ENCODE measurements at regions not wholly inside any gene's neighbourhood (a gene's known extent, or its start where the extent isn't known, plus 50 kb on each side); places are given as distances from the start of the nearest gene placed in this dataset.
"Not testable (repeated sequence)": the region's sequence is repeated elsewhere in the genome, so short reads cannot be mapped to it uniquely, and the experiment has no call there.

GRCh38 chr2:84288293-84288692, 170.8 kb downstream of the SUCLG1 start:
- DNase-seq (ENCODE audit: low read depth): no peak

- no peak for DNase-seq (ENCODE audit: low read depth)
Measured at GRCh38 chr2:84286878-84287277, 172.2 kb downstream of the SUCLG1 start.

- no peak for DNase-seq (ENCODE audit: low read depth)
Measured at GRCh38 chr2:84285056-84285747, 173.9 kb downstream of the SUCLG1 start.

- no peak for DNase-seq (ENCODE audit: low read depth)
Measured at GRCh38 chr2:84283506-84283905, 175.6 kb downstream of the SUCLG1 start.

- DNase-seq (ENCODE audit: low read depth): no peak
Measured at GRCh38 chr2:84281510-84281909, 177.6 kb downstream of the SUCLG1 start.

GRCh38 chr2:84280873-84281272, 178.2 kb downstream of the SUCLG1 start:
- DNase-seq (ENCODE audit: low read depth): no peak

- no peak for DNase-seq (ENCODE audit: low read depth)
Measured at GRCh38 chr2:84278386-84278785, 180.7 kb downstream of the SUCLG1 start.

- no peak for DNase-seq (ENCODE audit: low read depth)
Measured at GRCh38 chr2:84276590-84277255, 182.4 kb downstream of the SUCLG1 start.

GRCh38 chr2:84273406-84273805, 185.7 kb downstream of the SUCLG1 start:
- DNase-seq (ENCODE audit: low read depth): no peak

GRCh38 chr2:84271977-84272376, 187.1 kb downstream of the SUCLG1 start:
- no peak for DNase-seq (ENCODE audit: low read depth)

GRCh38 chr2:84257831-84258230, 201.2 kb downstream of the SUCLG1 start:
- no peak for DNase-seq (ENCODE audit: low read depth)

GRCh38 chr2:84251651-84252302, 207.3 kb downstream of the SUCLG1 start:
- DNase-seq (ENCODE audit: low read depth): no peak

- no peak for DNase-seq (ENCODE audit: low read depth)
Measured at GRCh38 chr2:84249140-84249539, 209.9 kb downstream of the SUCLG1 start.

GRCh38 chr2:84247532-84247931, 211.5 kb downstream of the SUCLG1 start:
- DNase-seq (ENCODE audit: low read depth): no peak

GRCh38 chr2:84243788-84244733, 215.0 kb downstream of the SUCLG1 start:
- DNase-seq (ENCODE audit: low read depth): no peak

- DNase-seq (ENCODE audit: low read depth): no peak
Measured at GRCh38 chr2:84238907-84239306, 220.2 kb downstream of the SUCLG1 start.

- DNase-seq (ENCODE audit: low read depth): no peak
Measured at GRCh38 chr2:84236288-84236687, 222.8 kb downstream of the SUCLG1 start.

- no peak for DNase-seq (ENCODE audit: low read depth)
Measured at GRCh38 chr2:84234103-84234502, 225.0 kb downstream of the SUCLG1 start.

GRCh38 chr2:84231478-84231877, 227.6 kb downstream of the SUCLG1 start:
- no peak for DNase-seq (ENCODE audit: low read depth)

- DNase-seq (ENCODE audit: low read depth): no peak
Measured at GRCh38 chr2:84224121-84224520, 235.0 kb downstream of the SUCLG1 start.

GRCh38 chr2:84223191-84223590, 235.9 kb downstream of the SUCLG1 start:
- no peak for DNase-seq (ENCODE audit: low read depth)

GRCh38 chr2:84221102-84221501, 238.0 kb downstream of the SUCLG1 start:
- not testable (repeated sequence) for DNase-seq (ENCODE audit: low read depth)
